ENCODE measurements at regions not wholly inside any gene's neighbourhood (a gene's known extent, or its start where the extent isn't known, plus 50 kb on each side); places are given as distances from the start of the nearest gene placed in this dataset.

DNA sequence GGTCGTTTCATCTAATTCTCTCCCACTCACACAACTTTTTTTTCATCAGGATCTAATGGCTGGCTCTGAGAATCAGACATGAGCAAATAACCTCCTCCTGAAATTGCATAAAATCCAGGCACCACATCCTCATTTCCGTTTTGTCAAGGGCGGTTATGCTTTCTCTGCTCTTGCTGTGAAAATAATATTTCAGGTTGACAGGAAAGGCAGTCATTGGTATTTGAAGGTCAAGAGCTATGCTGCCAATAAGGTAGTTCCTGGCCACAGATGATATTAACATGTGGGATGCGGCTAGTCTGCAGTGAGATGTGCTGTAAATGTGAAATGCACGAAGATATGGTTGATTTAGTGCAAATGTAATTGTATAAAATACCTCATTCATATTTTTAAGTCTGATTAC is 870.2 kb upstream of the TMEM132C start:
- H3K36me3 Mint-ChIP-seq (ENCODE audit: unreplicated experiment) = no peaks in the 10 kb centered on the region
- peaks cover 19% of the 10 kb centered on the region for H3K4me1 Mint-ChIP-seq (ENCODE audit: unreplicated experiment)
- no peaks in the 10 kb centered on the region for H3K27me3 Mint-ChIP-seq (ENCODE audit: unreplicated experiment)
- DNase-seq (ENCODE audit: extremely low spot score, unreplicated experiment) = no peak
- H3K27ac Mint-ChIP-seq (ENCODE audit: unreplicated experiment) = no peak overlapping the region
- no peaks in the 10 kb centered on the region for H3K9me3 Mint-ChIP-seq (ENCODE audit: unreplicated experiment)
- H3K4me3 Mint-ChIP-seq (ENCODE audit: unreplicated experiment) = no peak overlapping the region
- TF ChIP-seq, protein P1, sequence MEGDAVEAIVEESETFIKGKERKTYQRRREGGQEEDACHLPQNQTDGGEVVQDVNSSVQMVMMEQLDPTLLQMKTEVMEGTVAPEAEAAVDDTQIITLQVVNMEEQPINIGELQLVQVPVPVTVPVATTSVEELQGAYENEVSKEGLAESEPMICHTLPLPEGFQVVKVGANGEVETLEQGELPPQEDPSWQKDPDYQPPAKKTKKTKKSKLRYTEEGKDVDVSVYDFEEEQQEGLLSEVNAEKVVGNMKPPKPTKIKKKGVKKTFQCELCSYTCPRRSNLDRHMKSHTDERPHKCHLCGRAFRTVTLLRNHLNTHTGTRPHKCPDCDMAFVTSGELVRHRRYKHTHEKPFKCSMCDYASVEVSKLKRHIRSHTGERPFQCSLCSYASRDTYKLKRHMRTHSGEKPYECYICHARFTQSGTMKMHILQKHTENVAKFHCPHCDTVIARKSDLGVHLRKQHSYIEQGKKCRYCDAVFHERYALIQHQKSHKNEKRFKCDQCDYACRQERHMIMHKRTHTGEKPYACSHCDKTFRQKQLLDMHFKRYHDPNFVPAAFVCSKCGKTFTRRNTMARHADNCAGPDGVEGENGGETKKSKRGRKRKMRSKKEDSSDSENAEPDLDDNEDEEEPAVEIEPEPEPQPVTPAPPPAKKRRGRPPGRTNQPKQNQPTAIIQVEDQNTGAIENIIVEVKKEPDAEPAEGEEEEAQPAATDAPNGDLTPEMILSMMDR (IDR thresholded peaks at IDR 0.05) = no peak

DNA sequence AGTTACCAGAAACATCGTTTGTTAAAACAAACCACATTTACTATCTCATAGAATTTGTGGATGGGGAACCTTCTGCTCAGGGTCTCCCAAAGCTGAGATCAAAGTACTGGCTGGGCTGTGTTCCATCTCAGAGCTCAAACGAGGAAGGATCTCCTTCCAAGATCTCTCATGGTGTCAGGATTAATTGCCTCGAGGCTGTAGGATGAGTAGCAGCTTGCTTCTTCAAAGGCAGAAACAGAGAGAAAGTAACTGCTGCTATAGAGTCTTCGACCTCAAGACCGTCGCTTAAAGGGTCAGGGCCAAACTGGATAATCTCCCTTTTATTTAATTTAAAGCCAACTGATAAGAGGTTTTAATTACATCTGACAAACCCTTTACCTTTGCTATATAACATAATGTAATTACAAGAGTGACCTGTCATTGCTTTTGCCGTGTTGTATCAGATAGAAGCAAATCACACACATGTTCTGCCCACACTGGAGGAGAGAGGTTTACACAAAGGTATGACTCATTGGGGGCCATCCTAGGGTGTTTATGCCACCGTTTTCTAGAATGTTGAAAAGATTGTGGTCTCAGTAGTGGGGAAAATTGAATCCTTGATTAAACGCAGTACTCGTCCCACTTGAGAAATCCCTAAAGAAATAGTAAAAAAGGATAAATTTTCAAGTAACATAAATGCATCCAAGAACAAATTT is 868.8 kb upstream of the TMEM132C start:
- no peak overlapping the region for H3K27ac Mint-ChIP-seq (ENCODE audit: unreplicated experiment)
- DNase-seq (ENCODE audit: extremely low spot score, unreplicated experiment) = no peak
- H3K27me3 Mint-ChIP-seq (ENCODE audit: unreplicated experiment) = no peaks in the 10 kb centered on the region
- no peak overlapping the region for H3K4me3 Mint-ChIP-seq (ENCODE audit: unreplicated experiment)
- TF ChIP-seq, protein P1 (IDR thresholded peaks at IDR 0.05) = no peak
- H3K9me3 Mint-ChIP-seq (ENCODE audit: unreplicated experiment) = no peaks in the 10 kb centered on the region
- H3K4me1 Mint-ChIP-seq (ENCODE audit: unreplicated experiment) = peaks cover 19% of the 10 kb centered on the region
- H3K36me3 Mint-ChIP-seq (ENCODE audit: unreplicated experiment) = no peaks in the 10 kb centered on the region

DNA sequence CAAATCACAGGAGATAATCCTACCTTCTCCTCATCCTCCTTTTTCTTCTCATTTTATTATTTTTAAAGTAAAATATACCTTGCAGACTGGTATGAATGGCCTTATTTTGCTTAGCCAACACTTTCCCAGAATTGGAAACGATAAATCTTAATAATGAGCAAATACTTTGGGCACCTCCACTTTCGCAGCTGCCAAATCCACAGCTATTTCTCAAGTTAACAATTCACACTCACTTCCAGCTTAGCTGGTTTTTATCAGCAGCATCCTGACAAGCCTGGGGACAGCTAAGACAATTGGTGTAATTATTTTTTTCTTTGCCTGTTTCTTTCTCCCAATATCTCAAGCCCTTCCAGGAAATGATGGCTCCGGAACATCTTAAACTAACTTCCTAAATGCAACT is 867.5 kb upstream of the TMEM132C start:
- Mint-ChIP-seq H3K4me1 (ENCODE audit: unreplicated experiment) (peaks cover 19% of the 10 kb centered on the region), H3K9me3 (ENCODE audit: unreplicated experiment) (no peaks in the 10 kb centered on the region), H3K27ac (ENCODE audit: unreplicated experiment) (no peak overlapping the region), H3K27me3 (ENCODE audit: unreplicated experiment) (no peaks in the 10 kb centered on the region), H3K36me3 (ENCODE audit: unreplicated experiment) (no peaks in the 10 kb centered on the region), H3K4me3 (ENCODE audit: unreplicated experiment) (no peak overlapping the region)
- DNase-seq (ENCODE audit: extremely low spot score, unreplicated experiment) = no peak
- TF ChIP-seq, protein P1 (IDR thresholded peaks at IDR 0.05) = no peak

DNA sequence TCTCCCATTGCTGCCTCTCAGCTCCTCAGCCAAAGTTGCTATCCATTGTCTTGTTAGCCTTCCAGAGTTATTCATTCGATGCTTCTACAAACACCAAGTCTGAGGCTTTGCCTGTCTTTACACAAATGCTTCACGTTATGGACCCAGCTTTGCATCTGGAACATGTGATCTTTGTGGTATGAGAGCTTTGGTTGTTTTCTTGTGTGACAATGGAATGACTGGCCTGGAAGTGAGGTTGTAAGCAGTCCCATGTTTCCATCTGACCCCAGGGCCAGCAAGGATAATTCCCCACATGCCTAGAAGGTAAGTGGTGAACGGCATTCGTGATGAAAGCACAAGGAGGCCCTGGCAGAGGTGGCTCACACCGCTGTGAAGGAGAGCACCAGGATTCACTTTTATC is 866.7 kb upstream of the TMEM132C start:
- TF ChIP-seq, protein P1 (IDR thresholded peaks at IDR 0.05) = no peak
- Mint-ChIP-seq H3K4me3 (ENCODE audit: unreplicated experiment) (no peak overlapping the region), H3K27me3 (ENCODE audit: unreplicated experiment) (no peaks in the 10 kb centered on the region), H3K36me3 (ENCODE audit: unreplicated experiment) (no peaks in the 10 kb centered on the region), H3K27ac (ENCODE audit: unreplicated experiment) (no peak overlapping the region), H3K9me3 (ENCODE audit: unreplicated experiment) (no peaks in the 10 kb centered on the region), H3K4me1 (ENCODE audit: unreplicated experiment) (peaks cover 19% of the 10 kb centered on the region)
- no peak for DNase-seq (ENCODE audit: extremely low spot score, unreplicated experiment)

DNA sequence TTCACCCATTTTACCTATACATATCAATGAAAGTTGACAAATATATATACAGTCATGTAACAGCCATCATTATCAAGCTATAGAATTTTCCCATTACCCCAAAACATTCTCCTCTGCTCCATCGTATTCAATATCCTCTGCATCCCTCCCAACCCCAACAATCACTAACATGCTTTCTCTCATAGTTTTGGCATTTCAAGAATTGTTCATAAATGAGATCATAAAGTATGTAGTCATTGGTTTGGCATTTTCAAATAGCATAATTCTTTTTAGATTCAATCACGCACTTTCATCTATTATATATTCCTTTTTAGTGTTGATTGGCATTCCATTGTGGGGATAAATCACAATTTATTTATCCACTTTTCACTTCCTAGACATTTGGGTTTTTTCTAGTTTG is 866.0 kb upstream of the TMEM132C start:
- no peaks in the 10 kb centered on the region for H3K27me3 Mint-ChIP-seq (ENCODE audit: unreplicated experiment)
- H3K27ac Mint-ChIP-seq (ENCODE audit: unreplicated experiment) = no peak overlapping the region
- H3K4me3 Mint-ChIP-seq (ENCODE audit: unreplicated experiment) = no peak overlapping the region
- H3K4me1 Mint-ChIP-seq (ENCODE audit: unreplicated experiment) = peaks cover 19% of the 10 kb centered on the region
- TF ChIP-seq, protein P1 (IDR thresholded peaks at IDR 0.05) = no peak
- no peak for DNase-seq (ENCODE audit: extremely low spot score, unreplicated experiment)
- H3K36me3 Mint-ChIP-seq (ENCODE audit: unreplicated experiment) = no peaks in the 10 kb centered on the region
- no peaks in the 10 kb centered on the region for H3K9me3 Mint-ChIP-seq (ENCODE audit: unreplicated experiment)

Measured in osteocyte (in vitro differentiated cells).